ENCODE measurements at regions not wholly inside any gene's neighbourhood (a gene's known extent, or its start where the extent isn't known, plus 50 kb on each side); places are given as distances from the start of the nearest gene placed in this dataset.

DNA sequence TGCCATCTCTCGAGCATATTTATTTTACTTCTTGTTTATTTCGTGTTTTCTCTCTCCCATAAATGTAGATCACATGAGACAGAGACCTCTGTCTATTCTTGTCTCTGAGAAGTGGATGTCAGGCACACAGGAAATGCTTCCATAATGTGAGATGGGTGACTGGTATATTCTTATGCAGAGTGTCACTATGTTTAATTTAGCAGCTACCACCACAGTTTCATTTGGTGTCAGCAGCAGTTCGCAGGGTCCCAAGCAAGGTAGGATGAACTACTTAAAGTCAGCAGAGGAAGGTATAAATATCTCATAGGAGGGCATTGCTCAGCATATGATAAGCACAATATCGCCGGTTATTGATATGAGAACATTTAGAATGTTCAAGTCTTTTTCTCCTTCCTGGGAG lies 180.9 kb upstream of the CNTN1 start:
- Histone ChIP-seq H3K27me3 (no peaks in the 10 kb centered on the region), H3K27ac (no peak overlapping the region), H3K36me3 (no peaks in the 10 kb centered on the region), H3K4me3 (no peak overlapping the region), H3K9me3 (no peaks in the 10 kb centered on the region), H3K4me1 (no peaks in the 10 kb centered on the region)
- TF ChIP-seq POLR2A (IDR thresholded peaks at IDR 0.05): no peak
- TF ChIP-seq, protein P1, sequence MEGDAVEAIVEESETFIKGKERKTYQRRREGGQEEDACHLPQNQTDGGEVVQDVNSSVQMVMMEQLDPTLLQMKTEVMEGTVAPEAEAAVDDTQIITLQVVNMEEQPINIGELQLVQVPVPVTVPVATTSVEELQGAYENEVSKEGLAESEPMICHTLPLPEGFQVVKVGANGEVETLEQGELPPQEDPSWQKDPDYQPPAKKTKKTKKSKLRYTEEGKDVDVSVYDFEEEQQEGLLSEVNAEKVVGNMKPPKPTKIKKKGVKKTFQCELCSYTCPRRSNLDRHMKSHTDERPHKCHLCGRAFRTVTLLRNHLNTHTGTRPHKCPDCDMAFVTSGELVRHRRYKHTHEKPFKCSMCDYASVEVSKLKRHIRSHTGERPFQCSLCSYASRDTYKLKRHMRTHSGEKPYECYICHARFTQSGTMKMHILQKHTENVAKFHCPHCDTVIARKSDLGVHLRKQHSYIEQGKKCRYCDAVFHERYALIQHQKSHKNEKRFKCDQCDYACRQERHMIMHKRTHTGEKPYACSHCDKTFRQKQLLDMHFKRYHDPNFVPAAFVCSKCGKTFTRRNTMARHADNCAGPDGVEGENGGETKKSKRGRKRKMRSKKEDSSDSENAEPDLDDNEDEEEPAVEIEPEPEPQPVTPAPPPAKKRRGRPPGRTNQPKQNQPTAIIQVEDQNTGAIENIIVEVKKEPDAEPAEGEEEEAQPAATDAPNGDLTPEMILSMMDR (IDR thresholded peaks at IDR 0.05): no peak
- DNase-seq (no peak), ATAC-seq (no peak)
- 65 to 73% (median 67%) methylated on average over 5 of the region's 5 CpGs for WGBS, 4 donors
- intact Hi-C loops (cut with DNase I): no loop called here

DNA sequence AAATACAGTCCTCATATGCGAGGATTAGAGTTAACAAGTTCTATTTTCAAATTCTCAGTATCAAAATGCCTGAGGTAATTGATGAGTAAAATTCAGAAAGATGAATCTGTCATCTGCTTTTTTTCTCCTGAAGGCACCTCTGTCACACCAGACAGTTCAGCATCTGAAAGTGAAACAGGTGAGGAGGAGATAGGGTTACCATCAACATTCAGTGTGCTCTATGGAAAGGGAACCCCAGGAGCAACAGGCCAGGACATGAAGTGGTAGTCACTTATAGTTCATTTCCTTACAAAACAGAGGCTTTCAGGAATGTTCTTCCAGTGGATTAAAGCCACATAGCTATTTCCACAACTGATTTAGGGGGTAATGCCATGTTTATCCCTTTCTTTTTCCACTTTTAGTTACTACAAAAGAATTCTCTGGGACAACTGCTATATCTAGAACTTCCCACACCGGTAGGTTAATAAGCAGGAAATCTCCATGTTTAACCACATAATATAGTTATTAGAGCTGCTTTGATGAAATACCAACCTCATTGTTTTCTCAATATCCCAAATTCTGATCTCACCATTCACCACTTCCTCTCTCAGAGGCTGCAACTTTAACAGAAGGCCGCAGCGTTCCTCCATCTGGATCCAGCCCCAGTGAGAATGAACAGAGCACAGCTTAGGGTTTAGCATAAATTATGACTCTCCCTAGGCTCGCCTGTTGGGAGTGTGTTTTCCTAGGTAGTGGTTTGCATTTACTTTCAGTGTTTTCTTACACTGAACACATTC lies 177.0 kb upstream of the CNTN1 start:
- H3K9me3 ChIP-seq: no peaks in the 10 kb centered on the region
- H3K36me3 ChIP-seq: no peaks in the 10 kb centered on the region
- DNase-seq: no peak
- H3K4me1 ChIP-seq: no peaks in the 10 kb centered on the region
- ATAC-seq: no peak
- WGBS, 4 donors: 45 to 57% (median 49%) methylated on average over 5 of the region's 5 CpGs
- no peaks in the 10 kb centered on the region for H3K27me3 ChIP-seq
- TF ChIP-seq, protein P1 (IDR thresholded peaks at IDR 0.05): no peak
- TF ChIP-seq POLR2A (IDR thresholded peaks at IDR 0.05): no peak
- no peak overlapping the region for H3K4me3 ChIP-seq
- intact Hi-C loops (cut with DNase I): no loop called here
- H3K27ac ChIP-seq: no peak overlapping the region

DNA sequence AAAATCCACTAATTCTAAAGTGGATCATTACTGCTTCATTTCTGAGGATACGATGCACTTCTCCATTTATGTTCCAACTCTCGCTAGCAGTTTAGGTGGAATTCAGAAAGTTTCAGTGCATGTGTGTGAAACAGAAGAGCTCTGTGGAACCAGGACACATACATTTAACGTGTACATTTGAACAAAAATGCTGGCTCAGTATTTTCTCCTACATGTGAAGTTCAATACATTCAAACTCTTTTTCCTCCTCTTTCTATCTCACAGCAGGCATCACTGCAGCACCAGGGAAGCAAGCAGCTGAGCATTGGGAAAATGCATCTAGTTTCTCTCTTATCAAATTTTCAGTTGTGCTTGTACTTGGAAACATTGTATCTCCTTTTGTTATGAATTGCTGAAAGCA lies 169.4 kb upstream of the CNTN1 start:
- Histone ChIP-seq H3K27ac (no peak overlapping the region), H3K4me3 (no peak overlapping the region), H3K4me1 (no peaks in the 10 kb centered on the region), H3K9me3 (no peaks in the 10 kb centered on the region), H3K36me3 (no peaks in the 10 kb centered on the region), H3K27me3 (no peaks in the 10 kb centered on the region)
- TF ChIP-seq, protein P1 (IDR thresholded peaks at IDR 0.05): no peak
- TF ChIP-seq POLR2A (IDR thresholded peaks at IDR 0.05): no peak
- intact Hi-C loops (cut with DNase I): no loop called here
- WGBS, 4 donors: 82 to 88% (median 86%) methylated on average over 3 of the region's 3 CpGs
- ATAC-seq (no peak), DNase-seq (no peak)

DNA sequence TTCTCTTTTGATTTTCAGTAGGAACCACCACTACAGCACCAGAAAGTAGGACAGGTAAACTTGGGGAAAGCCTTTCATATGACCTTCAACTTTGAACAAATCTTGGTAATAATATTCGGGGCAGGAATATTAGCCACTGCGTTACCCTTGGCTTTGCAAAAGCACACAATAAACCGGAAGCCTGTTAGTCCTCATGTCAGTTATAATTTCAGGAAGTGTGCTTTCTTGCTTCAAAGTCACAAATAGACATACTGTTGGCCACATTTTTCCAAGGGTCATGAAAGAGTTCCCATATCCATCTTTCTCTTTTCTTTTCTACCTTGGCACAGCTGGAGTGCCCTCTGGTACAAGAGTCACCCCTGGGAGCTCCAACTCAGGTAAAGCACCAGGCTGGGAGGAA lies 167.2 kb upstream of the CNTN1 start:
- TF ChIP-seq, protein P1 (IDR thresholded peaks at IDR 0.05): no peak
- no peak for TF ChIP-seq POLR2A (IDR thresholded peaks at IDR 0.05)
- Histone ChIP-seq H3K36me3 (no peaks in the 10 kb centered on the region), H3K4me3 (no peak overlapping the region), H3K27ac (no peak overlapping the region), H3K27me3 (no peaks in the 10 kb centered on the region), H3K9me3 (no peaks in the 10 kb centered on the region), H3K4me1 (no peaks in the 10 kb centered on the region)
- ATAC-seq (no peak), DNase-seq (no peak)
- 68 to 85% (median 80%) methylated on average over 3 of the region's 3 CpGs for WGBS, 4 donors
- intact Hi-C loops (cut with DNase I): no loop called here
